BLaER1 treated with 17β-estradiol and CSF1 and Interleukin-3, amounts not matched to agents 10 nM and 100 nM (cell line): ENCODE measurements at regions not wholly inside any gene's neighbourhood (a gene's known extent, or its start where the extent isn't known, plus 50 kb on each side); places are given as distances from the start of the nearest gene placed in this dataset.
"Not testable (repeated sequence)": the region's sequence is repeated elsewhere in the genome, so short reads cannot be mapped to it uniquely, and the experiment has no call there.

Source experiments
- H3K27ac ChIP-seq, 11 experiments: shearing (Covaris generic); formaldehyde crosslinking; 2 replicates each; pipeline ENCODE4 v1.8.1; 2022
- H3K27me3 ChIP-seq, 11 experiments: shearing (Covaris generic); formaldehyde crosslinking; 2 replicates each; pipeline ENCODE4 v1.8.1; 2022
- H3K36me3 ChIP-seq, 11 experiments: shearing (Covaris generic); formaldehyde crosslinking; 2 replicates each; pipeline ENCODE4 v1.8.1; 2022
- H3K4me1 ChIP-seq, 10 experiments: shearing (Covaris generic); formaldehyde crosslinking; 2 replicates each; pipeline ENCODE4 v1.8.1; 2022
- H3K4me2 ChIP-seq, 11 experiments: shearing (Covaris generic); formaldehyde crosslinking; 2 replicates each; pipeline ENCODE4 v1.8.1; 2022
- H3K4me3 ChIP-seq, 10 experiments: shearing (Covaris generic); formaldehyde crosslinking; 2 replicates each; pipeline ENCODE4 v1.8.1; 2022
- H3K9ac ChIP-seq, 11 experiments: shearing (Covaris generic); formaldehyde crosslinking; 2 replicates each; pipeline ENCODE4 v1.8.1; 2022
- H3K9me3 ChIP-seq, 11 experiments: shearing (Covaris generic); formaldehyde crosslinking; replicated peaks in 1 of 11; 2 replicates each; pipeline ENCODE4 v1.8.1; 2022
- H4K20me1 ChIP-seq, 11 experiments: shearing (Covaris generic); formaldehyde crosslinking; 2 replicates each; pipeline ENCODE4 v1.8.1; 2022
- Cebpa-rat ChIP-seq, 11 experiments: shearing (Covaris generic); IDR thresholded peaks; 2 replicates each; pipeline ENCODE4 v1.8.1; 2022

GRCh38 chr9:26789959-26790358, 102.6 kb downstream of the CAAP1 start:
- Histone ChIP-seq H3K9ac (no peak overlapping the region), H3K27me3 (no peaks in the 10 kb centered on the region), H4K20me1 (no peaks in the 10 kb centered on the region), H3K4me1 (no peaks in the 10 kb centered on the region), H3K9me3 (peaks cover 0 to 11% (median 5%) of the 10 kb centered on the region in 11 experiments; a peak in 11 of 22 replicates), H3K27ac (no peak overlapping the region), H3K4me2 (no peak overlapping the region), H3K4me3 (no peak overlapping the region), H3K36me3 (no peaks in the 10 kb centered on the region)
- no peak for TF ChIP-seq Cebpa-rat (IDR thresholded peaks at IDR 0.05)

- no peaks in the 10 kb centered on the region for H4K20me1 ChIP-seq
- TF ChIP-seq Cebpa-rat (IDR thresholded peaks at IDR 0.05): no peak
- H3K27me3 ChIP-seq: no peaks in the 10 kb centered on the region
- no peak overlapping the region for H3K9ac ChIP-seq
- no peak overlapping the region for H3K4me3 ChIP-seq
- no peaks in the 10 kb centered on the region for H3K4me1 ChIP-seq
- H3K4me2 ChIP-seq: no peak overlapping the region
- no peak overlapping the region for H3K27ac ChIP-seq
- no peaks in the 10 kb centered on the region for H3K36me3 ChIP-seq
- H3K9me3 ChIP-seq: no peaks in the 10 kb centered on the region
Measured at GRCh38 chr9:26786564-26786963, 106.0 kb downstream of the CAAP1 start.

GRCh38 chr9:26782899-26783298, 109.7 kb downstream of the CAAP1 start:
- TF ChIP-seq Cebpa-rat (IDR thresholded peaks at IDR 0.05): no peak
- Histone ChIP-seq H3K27me3 (no peaks in the 10 kb centered on the region), H3K36me3 (no peaks in the 10 kb centered on the region), H4K20me1 (no peaks in the 10 kb centered on the region), H3K4me3 (no peak overlapping the region), H3K4me1 (no peaks in the 10 kb centered on the region), H3K4me2 (no peak overlapping the region), H3K9ac (no peak overlapping the region), H3K27ac (no peak overlapping the region), H3K9me3 (peaks cover 0 to 5% (median 0%) of the 10 kb centered on the region in 11 experiments; a peak in 1 of 22 replicates)

- Histone ChIP-seq H3K4me3 (no peak overlapping the region), H3K4me2 (no peak overlapping the region), H3K27ac (no peak overlapping the region), H3K9ac (no peak overlapping the region), H3K4me1 (no peaks in the 10 kb centered on the region), H4K20me1 (no peaks in the 10 kb centered on the region), H3K36me3 (no peaks in the 10 kb centered on the region), H3K9me3 (peaks cover 0 to 5% (median 0%) of the 10 kb centered on the region in 11 experiments; a peak in 1 of 22 replicates), H3K27me3 (no peaks in the 10 kb centered on the region)
- TF ChIP-seq Cebpa-rat (IDR thresholded peaks at IDR 0.05): no peak
Measured at GRCh38 chr9:26781906-26782305, 110.7 kb downstream of the CAAP1 start.

- not testable (repeated sequence) for H3K9ac ChIP-seq, H3K36me3 ChIP-seq, H3K4me2 ChIP-seq, H3K4me3 ChIP-seq, H4K20me1 ChIP-seq, H3K27me3 ChIP-seq, H3K27ac ChIP-seq, H3K4me1 ChIP-seq, H3K9me3 ChIP-seq
Measured at GRCh38 chr9:26780307-26780706, 112.3 kb downstream of the CAAP1 start.

- Histone ChIP-seq H3K27ac (no peak overlapping the region), H3K4me1 (no peaks in the 10 kb centered on the region), H3K27me3 (no peaks in the 10 kb centered on the region), H3K36me3 (no peaks in the 10 kb centered on the region), H3K9ac (no peak overlapping the region), H4K20me1 (no peaks in the 10 kb centered on the region), H3K4me3 (no peak overlapping the region), H3K9me3 (peaks cover 0 to 5% (median 0%) of the 10 kb centered on the region in 11 experiments; a peak in 1 of 22 replicates), H3K4me2 (no peak overlapping the region)
- TF ChIP-seq Cebpa-rat (IDR thresholded peaks at IDR 0.05): no peak
Measured at GRCh38 chr9:26779062-26779461, 113.5 kb downstream of the CAAP1 start.

GRCh38 chr9:26775391-26775790, 117.2 kb downstream of the CAAP1 start:
- Histone ChIP-seq H3K4me3 (no peak overlapping the region), H3K4me1 (no peaks in the 10 kb centered on the region), H3K9me3 (peaks cover 0 to 3% (median 0%) of the 10 kb centered on the region in 11 experiments; a peak in 1 of 22 replicates), H3K27me3 (no peaks in the 10 kb centered on the region), H3K4me2 (no peak overlapping the region), H4K20me1 (no peaks in the 10 kb centered on the region), H3K27ac (no peak overlapping the region), H3K9ac (no peak overlapping the region), H3K36me3 (no peaks in the 10 kb centered on the region)
- TF ChIP-seq Cebpa-rat (IDR thresholded peaks at IDR 0.05): no peak

GRCh38 chr9:26773056-26773455, 119.5 kb downstream of the CAAP1 start:
- H3K4me2 ChIP-seq: no peak overlapping the region
- H3K27me3 ChIP-seq: no peaks in the 10 kb centered on the region
- H3K27ac ChIP-seq: no peak overlapping the region
- TF ChIP-seq Cebpa-rat (IDR thresholded peaks at IDR 0.05): no peak
- H3K9ac ChIP-seq: no peak overlapping the region
- H3K4me3 ChIP-seq: no peak overlapping the region
- H3K36me3 ChIP-seq: no peaks in the 10 kb centered on the region
- H3K9me3 ChIP-seq: no peaks in the 10 kb centered on the region
- no peaks in the 10 kb centered on the region for H4K20me1 ChIP-seq
- no peaks in the 10 kb centered on the region for H3K4me1 ChIP-seq

- Histone ChIP-seq H3K4me3 (no peak overlapping the region), H3K4me1 (no peaks in the 10 kb centered on the region), H3K36me3 (no peaks in the 10 kb centered on the region), H3K9ac (no peak overlapping the region), H3K27ac (no peak overlapping the region), H3K9me3 (no peaks in the 10 kb centered on the region), H3K4me2 (no peak overlapping the region), H4K20me1 (no peaks in the 10 kb centered on the region), H3K27me3 (no peaks in the 10 kb centered on the region)
- TF ChIP-seq Cebpa-rat (IDR thresholded peaks at IDR 0.05): no peak
Measured at GRCh38 chr9:26770821-26771220, 121.8 kb downstream of the CAAP1 start.

GRCh38 chr9:26768145-26768544, 124.5 kb downstream of the CAAP1 start:
- Histone ChIP-seq H3K27me3 (no peaks in the 10 kb centered on the region), H4K20me1 (no peaks in the 10 kb centered on the region), H3K4me3 (no peak overlapping the region), H3K9ac (no peak overlapping the region), H3K4me1 (no peaks in the 10 kb centered on the region), H3K9me3 (no peaks in the 10 kb centered on the region), H3K4me2 (no peak overlapping the region), H3K27ac (no peak overlapping the region), H3K36me3 (no peaks in the 10 kb centered on the region)
- TF ChIP-seq Cebpa-rat (IDR thresholded peaks at IDR 0.05): no peak

- Histone ChIP-seq H3K4me1 (no peaks in the 10 kb centered on the region), H3K27me3 (no peaks in the 10 kb centered on the region), H3K4me3 (no peak overlapping the region), H3K9ac (no peak overlapping the region), H3K4me2 (no peak overlapping the region), H3K27ac (no peak overlapping the region), H3K9me3 (no peaks in the 10 kb centered on the region), H3K36me3 (no peaks in the 10 kb centered on the region), H4K20me1 (no peaks in the 10 kb centered on the region)
- TF ChIP-seq Cebpa-rat (IDR thresholded peaks at IDR 0.05): no peak
Measured at GRCh38 chr9:26760675-26761074, 131.9 kb downstream of the CAAP1 start.
